ENCODE measurements at regions not wholly inside any gene's neighbourhood (a gene's known extent, or its start where the extent isn't known, plus 50 kb on each side); places are given as distances from the start of the nearest gene placed in this dataset.

DNA sequence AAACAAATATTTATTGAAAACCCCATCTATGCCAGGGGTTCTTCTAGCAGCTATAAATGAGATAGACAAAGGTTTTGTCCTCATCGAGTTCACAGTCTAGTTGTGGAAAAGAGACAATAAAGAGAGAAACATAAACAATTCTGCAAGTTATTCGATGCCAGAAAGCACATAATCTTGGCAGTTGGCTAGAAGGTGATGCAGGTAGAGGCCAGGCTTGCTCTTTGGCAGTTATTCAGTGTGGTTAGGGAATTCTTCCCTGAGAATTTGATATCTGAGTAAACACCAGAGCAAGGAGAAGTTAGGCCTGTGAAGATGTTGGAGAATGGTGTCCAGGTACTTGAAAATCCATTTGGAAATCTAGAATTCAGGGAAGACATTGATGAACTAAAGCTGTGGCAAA is 547.4 kb downstream of the SLC4A3 start:
- TF ChIP-seq, protein P1, sequence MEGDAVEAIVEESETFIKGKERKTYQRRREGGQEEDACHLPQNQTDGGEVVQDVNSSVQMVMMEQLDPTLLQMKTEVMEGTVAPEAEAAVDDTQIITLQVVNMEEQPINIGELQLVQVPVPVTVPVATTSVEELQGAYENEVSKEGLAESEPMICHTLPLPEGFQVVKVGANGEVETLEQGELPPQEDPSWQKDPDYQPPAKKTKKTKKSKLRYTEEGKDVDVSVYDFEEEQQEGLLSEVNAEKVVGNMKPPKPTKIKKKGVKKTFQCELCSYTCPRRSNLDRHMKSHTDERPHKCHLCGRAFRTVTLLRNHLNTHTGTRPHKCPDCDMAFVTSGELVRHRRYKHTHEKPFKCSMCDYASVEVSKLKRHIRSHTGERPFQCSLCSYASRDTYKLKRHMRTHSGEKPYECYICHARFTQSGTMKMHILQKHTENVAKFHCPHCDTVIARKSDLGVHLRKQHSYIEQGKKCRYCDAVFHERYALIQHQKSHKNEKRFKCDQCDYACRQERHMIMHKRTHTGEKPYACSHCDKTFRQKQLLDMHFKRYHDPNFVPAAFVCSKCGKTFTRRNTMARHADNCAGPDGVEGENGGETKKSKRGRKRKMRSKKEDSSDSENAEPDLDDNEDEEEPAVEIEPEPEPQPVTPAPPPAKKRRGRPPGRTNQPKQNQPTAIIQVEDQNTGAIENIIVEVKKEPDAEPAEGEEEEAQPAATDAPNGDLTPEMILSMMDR (IDR thresholded peaks at IDR 0.05): no peak
- TF ChIP-seq POLR2A (IDR thresholded peaks at IDR 0.05): no peak
